Neural progenitor cell (in vitro differentiated cells): ENCODE measurements at regions not wholly inside any gene's neighbourhood (a gene's known extent, or its start where the extent isn't known, plus 50 kb on each side); places are given as distances from the start of the nearest gene placed in this dataset.

Experiments used
- CTCF ChIP-seq: fragments of 200-600 bp; sonication (generic); IDR thresholded peaks from 2 replicates; pipeline ENCODE4 v1.5.1; 2017; ENCODE audit warnings: antibody characterized with exemption, mild to moderate bottlenecking
- EZH2phosphoT487 ChIP-seq: fragments of 200-600 bp; sonication (generic); IDR thresholded peaks from 2 replicates; pipeline ENCODE4 v1.6.1; 2017; ENCODE audit warnings: antibody characterized with exemption

GRCh38 chr11:120027546-120028180 lies 110.2 kb downstream of the TRIM29 start:
- TF ChIP-seq EZH2phosphoT487 (no peak), CTCF (no peak)
